MCF 10A (cell line): ENCODE measurements at regions not wholly inside any gene's neighbourhood (a gene's known extent, or its start where the extent isn't known, plus 50 kb on each side); places are given as distances from the start of the nearest gene placed in this dataset.

Source experiments
- BruUV-seq: library from RNA; stranded (reverse); fragments of 400-500 nt; replicated peaks from 2 replicates; lab custom pipeline; 2021; lab: Mats Ljungman, UMichigan
- CTCF ChIA-PET: fragments of 300-600 bp; sonication (Branson Sonifier 250); formaldehyde crosslinking; extraction: SDS; loops from one replicate; lab custom pipeline; 2021; ENCODE audit warnings: antibody characterized with exemption, inconsistent platforms; lab: Yijun Ruan, JAX
- POLR2A ChIA-PET: fragments of 300-600, 350-650 bp; sonication (Branson Sonifier 250); formaldehyde crosslinking; extraction: SDS; loops from one replicate; lab custom pipeline; 2020; ENCODE audit warnings: antibody characterized with exemption, inconsistent platforms; lab: Yijun Ruan, JAX
- DNase-seq: peaks from one replicate; pipeline ENCODE4 v3.0.0-alpha.2; 2018; ENCODE audit not compliant: unreplicated experiment
- H3K27ac Mint-ChIP-seq: one replicate; pipeline ENCODE4 v1.8.0; 2022; ENCODE audit warnings: mild to moderate bottlenecking, low read depth, mixed read lengths; ENCODE audit not compliant: unreplicated experiment
- H3K27me3 Mint-ChIP-seq: one replicate; pipeline ENCODE4 v1.8.0; 2022; ENCODE audit warnings: mixed read lengths; ENCODE audit not compliant: insufficient read depth, unreplicated experiment
- H3K36me3 Mint-ChIP-seq: one replicate; pipeline ENCODE4 v1.8.0; 2022; ENCODE audit warnings: mild to moderate bottlenecking, moderate library complexity, mixed read lengths; ENCODE audit not compliant: insufficient read depth, unreplicated experiment
- H3K4me1 Mint-ChIP-seq: one replicate; pipeline ENCODE4 v1.8.0; 2022; ENCODE audit warnings: mixed read lengths; ENCODE audit not compliant: insufficient read depth, unreplicated experiment
- H3K4me3 Mint-ChIP-seq: one replicate; pipeline ENCODE4 v1.8.0; 2022; ENCODE audit warnings: mild to moderate bottlenecking, moderate library complexity, mixed read lengths; ENCODE audit not compliant: unreplicated experiment
- H3K9me3 Mint-ChIP-seq: one replicate; pipeline ENCODE4 v1.8.0; 2022; ENCODE audit warnings: mixed read lengths; ENCODE audit not compliant: unreplicated experiment
- intact Hi-C: fragments of 100-400 bp; cut with micrococcal nuclease; formaldehyde crosslinking; loops from 2 replicates; pipeline ENCODE4 v1.14.1; 2022
- TF ChIP-seq, protein P1 (sequence below): fragments of 200-600 bp; IDR thresholded peaks from one replicate; pipeline ENCODE4 v1.8.0; 2022; ENCODE audit warnings: antibody characterized with exemption, mild to moderate bottlenecking; ENCODE audit not compliant: unreplicated experiment

DNA sequence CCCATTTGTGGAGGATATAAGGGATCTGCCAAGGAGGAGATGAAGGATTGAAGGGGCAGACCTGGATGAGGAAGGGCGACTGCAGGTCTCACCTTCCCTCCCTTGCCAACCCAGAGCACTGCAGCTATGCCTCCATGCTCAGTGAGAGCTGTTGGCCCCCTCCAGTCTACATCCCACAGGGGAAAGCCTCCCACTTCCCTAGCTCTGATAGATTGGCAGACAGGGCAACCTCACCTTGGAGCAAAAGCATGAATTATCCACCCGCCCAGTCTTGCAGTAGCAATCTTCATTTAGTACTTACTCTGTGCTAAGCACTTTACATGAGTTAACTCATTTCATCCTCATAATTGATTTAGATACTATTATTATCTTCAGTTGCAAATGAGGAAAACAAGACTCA, 70.4 kb upstream of the SMNDC1 start:
- BruUV-seq = no TSS peak
- TF ChIP-seq, protein P1, sequence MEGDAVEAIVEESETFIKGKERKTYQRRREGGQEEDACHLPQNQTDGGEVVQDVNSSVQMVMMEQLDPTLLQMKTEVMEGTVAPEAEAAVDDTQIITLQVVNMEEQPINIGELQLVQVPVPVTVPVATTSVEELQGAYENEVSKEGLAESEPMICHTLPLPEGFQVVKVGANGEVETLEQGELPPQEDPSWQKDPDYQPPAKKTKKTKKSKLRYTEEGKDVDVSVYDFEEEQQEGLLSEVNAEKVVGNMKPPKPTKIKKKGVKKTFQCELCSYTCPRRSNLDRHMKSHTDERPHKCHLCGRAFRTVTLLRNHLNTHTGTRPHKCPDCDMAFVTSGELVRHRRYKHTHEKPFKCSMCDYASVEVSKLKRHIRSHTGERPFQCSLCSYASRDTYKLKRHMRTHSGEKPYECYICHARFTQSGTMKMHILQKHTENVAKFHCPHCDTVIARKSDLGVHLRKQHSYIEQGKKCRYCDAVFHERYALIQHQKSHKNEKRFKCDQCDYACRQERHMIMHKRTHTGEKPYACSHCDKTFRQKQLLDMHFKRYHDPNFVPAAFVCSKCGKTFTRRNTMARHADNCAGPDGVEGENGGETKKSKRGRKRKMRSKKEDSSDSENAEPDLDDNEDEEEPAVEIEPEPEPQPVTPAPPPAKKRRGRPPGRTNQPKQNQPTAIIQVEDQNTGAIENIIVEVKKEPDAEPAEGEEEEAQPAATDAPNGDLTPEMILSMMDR = no peak
- Mint-ChIP-seq H3K4me1 (peaks cover 12% of the 10 kb centered on the region), H3K36me3 (no peaks in the 10 kb centered on the region), H3K9me3 (no peaks in the 10 kb centered on the region), H3K4me3 (no peak overlapping the region), H3K27me3 (no peaks in the 10 kb centered on the region), H3K27ac (no peak overlapping the region)
- ChIA-PET CTCF (interaction anchor here (1.9 kb wide), 1 partner anchor 9 kb away, joined by 5 read pairs; no protein-coding TSS in a partner anchor), POLR2A (no interaction called here)
- no peak for DNase-seq
- intact Hi-C loops = no loop called here

GRCh38 chr10:110376021-110376766, 71.5 kb upstream of the SMNDC1 start:
- TF ChIP-seq, protein P1 = no peak
- intact Hi-C loops = no loop called here
- Mint-ChIP-seq H3K36me3 (no peaks in the 10 kb centered on the region), H3K27me3 (no peaks in the 10 kb centered on the region), H3K4me1 (peaks cover 12% of the 10 kb centered on the region), H3K27ac (no peak overlapping the region), H3K4me3 (no peak overlapping the region), H3K9me3 (no peaks in the 10 kb centered on the region)
- DNase-seq = no peak
- ChIA-PET CTCF (interaction anchor here (1.9 kb wide), 1 partner anchor 10 kb away, joined by 5 read pairs; no protein-coding TSS in a partner anchor), POLR2A (no interaction called here)
- BruUV-seq = no TSS peak

- CTCF ChIA-PET = interaction anchor here (0.8 kb wide), 1 partner anchor 170 kb away, joined by 3 read pairs; no protein-coding TSS in a partner anchor
Observed at GRCh38 chr10:110376767-110377160, 72.0 kb upstream of the SMNDC1 start.

GRCh38 chr10:110378006-110378405, 73.3 kb upstream of the SMNDC1 start:
- DNase-seq = no peak
- Mint-ChIP-seq H3K4me3 (no peak overlapping the region), H3K27me3 (no peaks in the 10 kb centered on the region), H3K36me3 (no peaks in the 10 kb centered on the region), H3K27ac (no peak overlapping the region), H3K4me1 (peaks cover 1% of the 10 kb centered on the region), H3K9me3 (no peaks in the 10 kb centered on the region)
- ChIA-PET POLR2A (interaction anchor here (1.4 kb wide), 1 partner anchor 20 kb away, joined by 7 read pairs; no protein-coding TSS in a partner anchor), CTCF (interaction anchor here (0.8 kb wide), 1 partner anchor 13 kb away, joined by 3 read pairs; no protein-coding TSS in a partner anchor)
- TF ChIP-seq, protein P1 = no peak
- BruUV-seq = no TSS peak
- intact Hi-C loops = no loop called here

More at GRCh38 chr10:110376767-110377160, 72.0 kb upstream of the SMNDC1 start:
- intact Hi-C loops = no loop called here
- Mint-ChIP-seq H3K4me1 (peaks cover 12% of the 10 kb centered on the region), H3K27me3 (no peaks in the 10 kb centered on the region), H3K4me3 (no peak overlapping the region), H3K9me3 (no peaks in the 10 kb centered on the region), H3K27ac (no peak overlapping the region), H3K36me3 (no peaks in the 10 kb centered on the region)
- no peak for DNase-seq
- TF ChIP-seq, protein P1 = no peak
- BruUV-seq = no TSS peak
- POLR2A ChIA-PET = interaction anchor here (0.6 to 1.4 kb wide), 3 partner anchors 11 to 1272 kb away, joined by 3 to 7 read pairs (median 3); no protein-coding TSS in a partner anchor
